ENCODE measurements at regions not wholly inside any gene's neighbourhood (a gene's known extent, or its start where the extent isn't known, plus 50 kb on each side); places are given as distances from the start of the nearest gene placed in this dataset.
"Not testable (repeated sequence)": the region's sequence is repeated elsewhere in the genome, so short reads cannot be mapped to it uniquely, and the experiment has no call there.

GRCh38 chr4:19195696-19196095 lies 1056.0 kb upstream of the SLIT2 start:
- no peak for DNase-seq (ENCODE audit: extremely low read depth, low read depth)
- TF ChIP-seq CTCF (IDR thresholded peaks at IDR 0.05; ENCODE audit: low read depth, low read length), result no peak

DNA sequence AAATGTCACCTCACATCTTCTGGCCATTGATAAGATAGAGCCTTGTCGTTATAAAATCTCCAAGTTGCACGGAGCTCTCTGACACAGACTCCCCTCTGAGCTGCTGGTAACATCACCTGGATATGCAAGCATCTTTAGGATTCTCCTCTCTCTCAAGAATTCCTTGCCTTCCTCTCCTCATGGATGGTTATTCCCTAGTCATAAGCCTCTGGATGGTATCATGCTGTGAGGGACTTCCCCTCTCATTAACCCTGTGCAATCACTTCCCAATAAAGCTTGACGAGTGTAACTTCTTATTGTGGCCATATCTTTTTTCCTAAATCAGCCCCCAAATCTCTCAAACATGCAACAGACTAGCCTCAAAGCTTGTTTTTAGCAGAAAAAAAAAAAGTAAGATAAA lies 1057.0 kb upstream of the SLIT2 start:
- no peak for TF ChIP-seq CTCF (IDR thresholded peaks at IDR 0.05; ENCODE audit: low read depth, low read length)
- no peak for DNase-seq (ENCODE audit: extremely low read depth, low read depth)

DNA sequence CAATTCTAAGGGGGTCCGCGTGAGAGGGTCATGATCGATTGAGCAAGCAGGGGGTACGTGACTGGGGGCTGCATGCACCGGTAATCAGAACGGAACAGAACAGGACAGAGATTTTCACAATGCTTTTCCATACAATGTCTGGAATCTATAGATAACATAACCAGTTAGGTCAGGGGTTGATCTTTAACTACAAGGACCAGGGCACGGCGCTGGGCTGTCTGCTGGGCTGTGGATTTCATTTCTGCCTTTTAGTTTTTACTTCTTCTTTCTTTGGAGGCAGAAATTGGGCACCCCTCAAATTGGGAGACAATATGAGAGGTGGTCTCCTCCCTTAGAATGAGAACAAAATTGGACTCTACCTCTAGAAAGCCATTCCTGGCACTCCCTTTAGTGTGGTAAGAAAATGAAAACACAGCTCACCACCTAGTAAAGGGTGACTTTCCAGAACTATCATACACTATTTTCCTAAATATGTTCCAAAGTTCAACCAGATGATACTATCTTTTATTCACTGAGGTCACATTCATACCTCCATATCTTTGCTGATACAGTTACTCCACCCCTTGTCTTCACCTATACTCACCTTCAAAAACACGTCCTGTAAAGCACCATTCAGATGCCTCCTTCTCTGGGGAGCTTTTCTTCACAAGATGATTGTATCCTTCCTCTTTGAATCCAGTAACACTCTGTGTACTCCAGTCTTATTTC lies 1058.3 kb upstream of the SLIT2 start:
- no peak for TF ChIP-seq CTCF (IDR thresholded peaks at IDR 0.05; ENCODE audit: low read depth, low read length)
- DNase-seq (ENCODE audit: extremely low read depth, low read depth), result no peak

DNA sequence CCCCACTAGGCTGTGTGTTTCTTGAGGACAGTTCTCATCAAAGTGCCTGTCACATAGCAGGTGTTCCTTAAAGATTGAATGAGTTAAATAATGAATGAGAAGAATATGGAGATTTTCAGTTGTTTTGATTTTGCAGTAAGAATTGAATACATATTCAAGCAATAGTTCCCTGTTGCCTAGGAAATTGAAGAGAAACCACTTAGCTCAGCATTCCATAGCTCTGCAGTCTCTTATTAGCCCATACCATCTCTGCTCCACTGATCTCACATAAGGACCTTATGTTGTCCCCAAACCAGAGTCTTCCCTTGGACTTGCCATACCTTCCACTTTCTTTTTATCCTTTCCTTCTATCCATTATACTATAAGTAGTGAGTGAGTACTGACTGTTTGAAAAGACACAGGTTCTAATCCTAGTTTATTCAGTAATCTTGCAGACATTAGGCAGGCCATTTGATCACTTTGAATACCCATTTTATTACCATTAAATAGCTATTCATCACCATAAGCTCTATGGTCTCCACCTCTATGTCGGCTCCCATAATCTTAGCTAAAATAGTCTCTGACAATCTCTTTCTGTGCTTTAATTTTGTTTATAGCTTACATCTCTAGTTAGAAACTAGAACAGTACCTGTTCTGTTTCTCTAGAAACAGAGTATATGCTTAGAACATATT lies 1059.6 kb upstream of the SLIT2 start:
- TF ChIP-seq CTCF (IDR thresholded peaks at IDR 0.05; ENCODE audit: low read depth, low read length), result no peak
- DNase-seq (ENCODE audit: extremely low read depth, low read depth), result no peak

DNA sequence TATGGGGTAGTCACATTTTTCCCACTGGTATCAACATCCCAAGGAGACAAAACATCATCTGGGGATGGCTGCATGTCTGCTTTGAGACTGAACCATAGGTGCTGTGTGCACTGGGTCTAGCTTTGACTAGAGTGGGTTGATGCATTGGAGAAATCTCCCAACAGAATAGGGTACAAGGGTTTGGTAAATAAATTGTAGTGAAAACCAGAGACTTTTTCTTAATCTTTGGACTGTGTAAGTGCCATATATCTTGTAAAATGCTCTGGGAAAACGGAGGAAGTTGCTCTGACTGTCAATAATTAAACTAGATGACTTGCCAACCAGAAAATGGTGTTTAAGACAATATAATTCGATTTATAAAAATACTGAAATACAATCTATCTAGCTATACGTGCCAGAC lies 1064.0 kb upstream of the SLIT2 start:
- no peak for DNase-seq (ENCODE audit: extremely low read depth, low read depth)
- no peak for TF ChIP-seq CTCF (IDR thresholded peaks at IDR 0.05; ENCODE audit: low read depth, low read length)

DNA sequence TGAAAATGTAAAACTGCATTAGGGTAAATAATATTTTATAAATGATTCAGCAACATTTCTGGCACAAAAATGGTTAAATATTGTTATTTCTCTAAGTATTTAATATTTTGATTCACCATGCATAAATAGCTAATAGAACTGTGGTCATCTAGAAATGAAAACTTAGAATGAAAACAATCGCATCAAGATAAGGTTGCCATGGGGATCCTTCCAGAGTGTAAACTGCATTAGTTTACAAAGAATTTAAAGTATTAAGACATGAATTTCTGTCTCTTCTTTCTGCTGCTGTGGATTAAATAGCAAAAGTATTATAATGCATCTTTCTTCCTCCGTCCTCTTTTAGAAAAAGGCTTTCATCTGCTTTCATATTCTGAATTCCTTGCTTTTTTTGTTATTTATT lies 1064.6 kb upstream of the SLIT2 start:
- DNase-seq (ENCODE audit: extremely low read depth, low read depth), result no peak
- TF ChIP-seq CTCF (IDR thresholded peaks at IDR 0.05; ENCODE audit: low read depth, low read length), result no peak

DNA sequence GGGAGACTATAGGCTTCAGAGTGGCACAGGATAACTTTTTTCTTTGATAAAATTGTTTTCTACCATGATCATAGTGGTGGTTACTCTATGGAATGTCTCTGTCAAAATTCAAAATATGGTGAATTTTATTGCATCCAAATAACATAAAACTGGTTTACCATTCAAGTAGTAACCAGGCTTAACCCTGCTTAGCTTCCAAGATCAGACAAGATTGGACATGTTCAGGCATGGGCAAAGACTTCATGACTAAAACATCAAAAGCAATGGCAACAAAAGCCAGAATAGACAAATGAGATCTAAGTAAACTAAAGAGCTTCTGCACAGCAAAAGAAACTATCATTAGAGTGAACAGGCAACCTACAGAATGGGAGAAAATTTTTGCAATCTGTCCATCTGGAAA lies 1070.1 kb upstream of the SLIT2 start:
- not testable (repeated sequence) for DNase-seq (ENCODE audit: extremely low read depth, low read depth)

- no peak for TF ChIP-seq CTCF (IDR thresholded peaks at IDR 0.05; ENCODE audit: low read depth, low read length)
- no peak for DNase-seq (ENCODE audit: extremely low read depth, low read depth)
Measured at GRCh38 chr4:19178835-19179234, 1072.9 kb upstream of the SLIT2 start.

Data from AG09319 (cell line).